NCI-H2107 (cell line): ENCODE measurements at regions not wholly inside any gene's neighbourhood (a gene's known extent, or its start where the extent isn't known, plus 50 kb on each side); places are given as distances from the start of the nearest gene placed in this dataset.
"Not testable (repeated sequence)": the region's sequence is repeated elsewhere in the genome, so short reads cannot be mapped to it uniquely, and the experiment has no call there.

Source experiments
- DNase-seq: peaks from one replicate; lab custom pipeline; 2025; lab: John Stamatoyannopoulos, UW

DNA sequence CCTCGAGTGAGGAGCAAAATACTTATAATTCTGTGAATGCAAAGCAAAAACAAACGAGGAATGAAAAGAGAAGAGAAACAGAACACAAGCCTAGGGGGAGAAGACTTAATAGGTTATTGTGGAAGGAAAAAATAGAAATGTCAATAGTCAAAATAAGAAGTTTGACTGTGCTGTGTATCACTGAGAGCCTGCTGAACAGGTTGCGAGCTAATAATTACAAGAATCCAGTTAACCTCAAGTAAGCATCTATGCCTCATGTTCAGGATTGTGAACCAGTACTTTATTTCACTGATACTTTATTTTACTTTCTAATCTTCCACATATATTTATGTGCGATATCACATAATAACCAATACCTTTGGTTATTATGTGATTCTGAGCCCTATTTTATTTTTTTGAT, 316.7 kb downstream of the OTUD1 start:
- DNase-seq: no peak

GRCh38 chr10:23768281-23768680, 329.4 kb downstream of the OTUD1 start:
- DNase-seq: no peak

DNA sequence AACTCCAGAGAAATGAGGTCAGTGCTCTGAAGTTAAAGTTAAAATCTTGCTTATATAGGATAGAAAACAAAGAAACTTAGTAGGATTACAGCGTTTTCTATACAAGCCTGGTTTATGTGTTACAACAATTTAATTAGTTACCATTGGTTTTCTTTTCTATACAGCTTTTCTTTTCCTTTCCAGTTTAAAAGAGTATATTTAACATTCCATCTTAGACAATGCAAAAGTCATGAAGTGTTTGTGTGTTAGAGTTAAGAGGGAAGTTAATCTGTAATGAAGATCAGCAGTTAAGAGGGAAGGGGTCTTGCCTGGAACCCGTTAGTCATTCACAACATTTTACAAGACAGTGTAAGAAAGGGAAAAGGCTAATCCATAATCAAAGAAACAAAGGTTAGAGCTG, 338.3 kb downstream of the OTUD1 start:
- no peak for DNase-seq

DNA sequence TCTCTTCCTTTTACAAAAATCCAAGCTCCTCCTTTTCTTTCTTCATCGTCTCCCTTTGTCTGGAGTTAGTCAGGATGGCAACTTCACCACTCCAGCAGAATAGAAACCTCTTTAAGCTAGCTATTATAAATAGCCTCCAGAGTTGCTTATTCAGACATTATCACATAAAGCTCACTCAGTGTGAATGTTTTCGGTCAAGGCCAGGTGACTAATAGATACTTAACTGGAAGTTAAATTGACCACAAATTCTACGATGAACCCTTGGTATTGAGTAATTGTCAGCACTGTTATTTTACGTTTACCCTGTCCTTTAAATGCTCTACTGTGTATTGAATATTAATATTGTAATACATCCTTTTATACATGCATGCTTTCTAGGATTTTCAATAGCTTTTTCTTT, 340.4 kb downstream of the OTUD1 start:
- no peak for DNase-seq

GRCh38 chr10:23780331-23780730, 341.5 kb downstream of the OTUD1 start:
- no peak for DNase-seq

DNA sequence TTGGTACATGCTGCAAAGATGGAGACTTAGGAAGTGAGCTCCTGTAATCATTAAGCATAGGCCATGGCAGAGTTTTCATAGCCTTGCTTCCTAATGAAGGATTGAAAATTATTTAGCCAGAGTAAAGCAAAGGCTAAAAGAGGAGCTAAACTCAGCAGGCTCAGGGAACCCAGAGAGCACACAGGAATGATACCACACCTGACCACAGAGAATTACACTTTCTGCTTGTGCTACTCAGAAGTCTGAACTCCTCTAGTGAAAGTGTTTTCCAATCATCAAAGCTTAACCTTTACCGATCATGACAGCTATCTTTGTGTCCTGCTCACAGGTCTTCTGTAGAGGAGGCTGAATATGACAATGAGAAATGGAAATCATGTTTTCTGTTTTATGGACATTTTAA, 347.7 kb downstream of the OTUD1 start:
- no peak for DNase-seq

GRCh38 chr10:23793577-23793976, 354.7 kb downstream of the OTUD1 start:
- DNase-seq: no peak

- not testable (repeated sequence) for DNase-seq
Observed at GRCh38 chr10:23797452-23797851, 358.6 kb downstream of the OTUD1 start.

DNA sequence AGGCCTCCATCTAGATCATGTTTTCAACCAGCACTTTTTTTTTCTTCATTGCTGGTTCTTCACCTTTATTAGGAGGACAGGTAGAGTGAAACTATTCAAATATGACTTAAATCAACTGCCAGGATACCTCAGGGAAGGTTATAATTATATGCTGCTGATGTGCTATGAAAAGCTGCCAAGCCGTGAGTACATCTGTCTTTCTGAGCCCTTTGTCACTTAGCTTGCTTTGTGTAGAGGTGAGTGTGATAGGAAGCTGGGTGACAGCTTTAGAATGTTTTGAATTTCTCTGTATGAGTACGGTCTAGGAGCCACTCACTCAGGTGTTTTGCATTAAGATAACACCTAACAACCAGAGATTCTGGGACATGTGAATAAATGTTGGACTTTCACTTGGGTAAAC, 365.2 kb downstream of the OTUD1 start:
- DNase-seq: no peak

DNA sequence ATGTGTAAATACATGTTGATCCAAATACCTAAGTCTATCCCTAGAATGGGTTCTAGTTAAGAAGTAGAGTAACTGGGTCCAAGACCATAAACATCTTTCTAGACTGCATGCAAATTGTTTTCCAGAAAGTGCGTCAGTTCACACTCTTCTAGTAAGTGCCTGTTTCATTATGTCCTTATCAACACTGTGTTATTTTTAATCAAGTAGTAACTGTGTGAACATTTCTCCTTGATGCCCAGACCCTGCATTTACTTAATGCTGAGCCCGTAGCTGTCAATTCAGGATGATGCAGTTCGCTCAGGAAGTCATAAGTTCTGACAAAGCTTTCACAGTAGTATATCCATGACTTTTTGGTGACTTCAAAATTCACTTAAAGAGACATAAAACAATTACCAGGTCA, 374.8 kb downstream of the OTUD1 start:
- no peak for DNase-seq

- no peak for DNase-seq
Observed at GRCh38 chr10:23818484-23818883, 379.6 kb downstream of the OTUD1 start.

GRCh38 chr10:23820792-23821191, 381.9 kb downstream of the OTUD1 start:
- DNase-seq: no peak

GRCh38 chr10:23824822-23825221, 384.1 kb upstream of the KIAA1217 start:
- no peak for DNase-seq

DNA sequence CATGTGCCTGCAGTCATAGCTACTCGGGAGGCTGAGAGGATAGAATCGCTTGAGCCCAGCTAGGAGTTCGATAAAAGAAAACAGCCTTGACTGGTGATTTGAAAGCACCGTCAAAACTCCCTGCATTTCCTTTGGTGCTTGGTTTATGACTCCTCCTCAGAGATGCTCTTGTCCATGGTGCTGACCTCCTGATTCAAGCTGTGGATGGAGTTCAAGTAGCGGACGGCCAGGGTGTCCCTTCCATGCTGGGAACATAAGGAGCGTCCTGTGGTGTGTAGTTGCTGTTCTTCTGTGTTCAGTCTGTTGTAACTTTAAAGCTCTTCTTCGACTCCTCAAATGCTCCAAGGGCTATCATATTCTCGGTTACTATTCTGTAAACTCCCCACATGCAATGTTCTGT, 382.5 kb upstream of the KIAA1217 start:
- DNase-seq: no peak

GRCh38 chr10:23829556-23829955, 379.4 kb upstream of the KIAA1217 start:
- DNase-seq: no peak

DNA sequence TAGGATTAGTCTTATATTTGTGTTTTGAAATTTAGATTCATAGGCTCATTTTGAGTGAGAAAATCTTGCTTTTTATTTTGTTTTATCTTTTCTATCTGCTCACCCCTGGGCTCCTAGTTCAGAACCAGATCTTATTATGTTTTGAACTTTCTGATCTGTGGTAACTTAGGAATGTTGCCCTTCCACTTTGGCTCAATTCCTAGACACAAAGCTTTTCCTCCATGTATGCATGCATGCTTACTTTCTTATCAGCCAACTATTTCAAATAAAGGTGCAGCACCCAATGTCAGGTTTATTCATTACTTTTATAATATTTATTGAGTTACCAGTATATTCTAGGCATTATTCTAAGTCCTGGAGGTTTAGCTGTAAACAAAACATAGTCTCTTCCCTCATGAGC, 374.8 kb upstream of the KIAA1217 start:
- DNase-seq: no peak

- no peak for DNase-seq
Observed at GRCh38 chr10:23850631-23851030, 358.3 kb upstream of the KIAA1217 start.

GRCh38 chr10:23859598-23859997, 349.3 kb upstream of the KIAA1217 start:
- no peak for DNase-seq

- no peak for DNase-seq
Observed at GRCh38 chr10:23864631-23865147, 344.2 kb upstream of the KIAA1217 start.

DNA sequence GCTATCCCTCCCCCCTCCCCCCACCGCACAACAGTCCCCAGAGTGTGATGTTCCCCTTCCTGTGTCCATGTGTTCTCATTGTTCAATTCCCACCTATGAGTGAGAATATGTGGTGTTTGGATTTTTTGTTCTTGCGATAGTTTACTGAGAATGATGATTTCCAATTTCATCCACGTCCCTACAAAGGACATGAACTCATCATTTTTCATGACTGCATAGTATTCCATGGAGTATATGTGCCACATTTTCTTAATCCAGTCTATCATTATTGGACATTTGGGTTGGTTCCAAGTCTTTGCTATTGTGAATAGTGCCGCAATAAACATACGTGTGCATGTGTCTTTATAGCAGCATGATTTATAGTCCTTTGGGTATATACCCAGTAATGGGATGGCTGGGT, 342.0 kb upstream of the KIAA1217 start:
- DNase-seq: not testable (repeated sequence)

- no peak for DNase-seq
Observed at GRCh38 chr10:23868121-23868520, 340.8 kb upstream of the KIAA1217 start.

DNA sequence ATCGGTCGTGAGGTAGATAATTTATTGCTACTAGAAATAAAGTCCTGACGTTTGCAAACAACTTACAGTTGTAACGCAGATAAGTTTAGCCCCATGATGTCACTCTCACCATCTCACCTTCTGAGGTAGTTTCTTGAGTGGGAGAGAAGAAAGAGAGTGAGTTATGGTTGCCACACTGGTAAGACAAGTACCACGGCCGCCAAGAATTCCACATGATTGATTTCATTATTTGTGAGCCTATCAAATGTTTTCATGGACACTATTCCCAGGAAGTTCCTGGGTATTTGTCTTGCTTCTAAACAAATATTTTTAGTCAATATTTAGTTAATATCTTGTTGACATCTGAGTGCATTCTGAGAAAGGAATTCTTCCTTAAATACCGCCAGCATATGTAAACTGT, 339.4 kb upstream of the KIAA1217 start:
- no peak for DNase-seq

DNA sequence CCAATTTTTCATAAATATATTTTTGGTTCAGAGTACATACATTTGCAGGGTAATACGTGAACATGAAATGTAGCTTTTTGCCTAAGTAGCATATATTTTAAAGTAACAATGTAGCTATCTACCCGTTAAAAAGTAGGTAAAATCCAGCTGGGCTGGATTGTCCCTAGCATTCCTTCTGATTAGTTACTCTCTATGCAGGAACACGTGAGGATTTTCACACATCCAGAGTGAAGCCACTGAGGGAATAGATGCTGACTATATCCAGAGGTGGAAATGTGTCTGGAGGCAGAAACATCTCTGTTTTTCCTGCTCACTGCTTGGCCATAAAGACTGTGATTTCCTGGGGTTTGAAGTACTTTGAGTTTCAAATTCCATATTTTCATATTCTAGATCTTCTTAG, 338.9 kb upstream of the KIAA1217 start:
- no peak for DNase-seq

DNA sequence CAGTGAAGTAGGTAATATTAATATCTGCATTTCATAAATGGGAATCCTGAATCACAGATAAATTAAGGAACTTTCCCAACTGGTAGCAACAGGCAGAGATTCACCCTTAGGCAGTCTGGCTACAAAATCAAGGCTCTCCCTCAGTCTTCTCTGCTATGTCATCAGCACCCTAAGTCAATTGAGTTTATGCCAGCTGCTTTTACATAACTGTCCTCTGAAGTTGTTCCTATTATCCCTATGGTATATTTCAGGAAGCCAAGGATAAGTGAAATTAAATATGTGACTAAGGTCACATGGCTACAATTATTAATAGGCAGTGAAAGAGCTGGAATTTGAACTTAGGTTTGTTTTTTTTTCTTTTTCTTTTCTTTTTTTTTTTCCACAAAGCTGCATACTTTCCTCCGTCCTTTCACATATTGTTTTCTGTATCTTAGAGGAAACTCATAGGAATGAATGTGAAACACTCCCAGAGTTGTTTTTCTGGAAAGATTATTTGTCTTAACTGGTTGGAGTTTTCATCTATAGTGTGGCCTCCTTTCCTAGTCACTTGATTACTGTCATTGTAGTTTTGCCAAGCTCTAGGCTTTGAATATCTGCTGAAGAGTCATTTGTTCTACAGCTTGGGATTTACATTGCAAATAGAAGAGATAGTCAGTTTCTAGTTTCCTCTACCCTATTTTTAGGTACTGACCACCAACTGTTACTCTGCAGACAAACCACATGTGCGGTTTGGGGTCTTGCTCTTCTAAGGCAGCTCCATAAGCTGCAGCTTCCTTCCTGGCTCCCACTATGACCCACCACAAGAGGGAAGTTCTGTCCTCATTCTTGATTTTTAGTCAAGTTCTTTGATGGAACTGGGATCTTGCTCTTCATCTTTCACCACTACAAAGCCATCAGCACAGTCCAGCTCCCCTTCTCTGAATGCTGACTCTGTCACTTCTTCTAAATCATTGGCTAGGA, 338.0 kb upstream of the KIAA1217 start:
- DNase-seq: no peak
